Astrocyte (in vitro differentiated cells and primary cell): ENCODE measurements at regions not wholly inside any gene's neighbourhood (a gene's known extent, or its start where the extent isn't known, plus 50 kb on each side); places are given as distances from the start of the nearest gene placed in this dataset.

Experiments used
- CTCF ChIP-seq: IDR thresholded peaks from 2 replicates; pipeline ENCODE4 v1.5.1; 2011; ENCODE audit warnings: low read depth, mild to moderate bottlenecking, inconsistent platforms, low read length, moderate library complexity; ENCODE audit not compliant: insufficient read depth
- EZH2 ChIP-seq: IDR thresholded peaks from 2 replicates; pipeline ENCODE4 v1.6.1; 2012; ENCODE audit warnings: mild to moderate bottlenecking, low read length, inconsistent platforms; ENCODE audit not compliant: insufficient read depth

DNA sequence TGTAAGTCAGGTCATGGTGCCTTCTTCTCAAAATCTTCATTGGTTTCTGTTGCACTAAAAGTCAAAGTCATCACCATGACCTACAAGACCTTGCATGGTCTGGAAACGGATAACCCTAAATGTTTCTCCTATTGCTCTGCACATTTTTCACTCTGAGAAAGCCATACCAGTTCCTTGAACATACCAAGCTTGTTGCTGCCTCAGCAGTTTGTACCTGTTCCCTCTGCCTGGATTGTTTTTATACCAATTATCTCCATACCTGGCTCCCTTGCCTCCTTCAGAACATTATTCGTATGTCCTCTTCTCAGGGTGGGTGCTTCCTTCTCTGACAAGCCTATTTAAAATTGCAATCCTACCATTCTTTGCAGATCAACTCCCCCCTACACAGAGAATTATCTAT lies 498.4 kb downstream of the DSC3 start:
- TF ChIP-seq CTCF: no peak
- no peak for TF ChIP-seq EZH2
